ENCODE measurements at regions not wholly inside any gene's neighbourhood (a gene's known extent, or its start where the extent isn't known, plus 50 kb on each side); places are given as distances from the start of the nearest gene placed in this dataset.

GRCh38 chr13:37456041-37456440 lies 142.5 kb downstream of the POSTN start:
- ATAC-seq (no peak), DNase-seq (no peak)
- Mint-ChIP-seq H3K27ac (no peak overlapping the region), H3K36me3 (no peaks in the 10 kb centered on the region), H3K4me3 (no peak overlapping the region), H3K4me1 (no peaks in the 10 kb centered on the region), H3K9me3 (peaks cover 3 to 23% (median 7%) of the 10 kb centered on the region in 11 donors), H3K27me3 (no peaks in the 10 kb centered on the region)
- H3K4me3 ChIP-seq (ENCODE audit: low read length), result no peak overlapping the region
- H3K27ac ChIP-seq (ENCODE audit: low read depth, low read length), result no peak overlapping the region
- H3K36me3 ChIP-seq (ENCODE audit: control insufficient read depth in 2 of 3, insufficient read depth in 3 of 3, low read length in 3 of 3), result no peaks in the 10 kb centered on the region
- H3K4me1 ChIP-seq (ENCODE audit: control insufficient read depth in 2 of 2, insufficient read depth in 2 of 2, low read length in 2 of 2), result no peaks in the 10 kb centered on the region
- CTCF ChIA-PET, result no interaction called here
- intact Hi-C loops (cut with micrococcal nuclease), result no loop called here
- POLR2A ChIA-PET, result no interaction called here
- H3K9me3 ChIP-seq (ENCODE audit: control insufficient read depth in 2 of 3, low read length in 3 of 3), result no peaks in the 10 kb centered on the region
- no peaks in the 10 kb centered on the region for H3K27me3 ChIP-seq (ENCODE audit: control insufficient read depth in 2 of 2, insufficient read depth in 2 of 2, low read length in 2 of 2)

- ATAC-seq (no peak), DNase-seq (no peak)
- Mint-ChIP-seq H3K36me3 (no peaks in the 10 kb centered on the region), H3K27ac (no peak overlapping the region), H3K4me1 (no peaks in the 10 kb centered on the region), H3K9me3 (peaks cover 0 to 26% (median 5%) of the 10 kb centered on the region in 11 donors), H3K27me3 (no peaks in the 10 kb centered on the region), H3K4me3 (no peak overlapping the region)
- POLR2A ChIA-PET, result no interaction called here
- no peaks in the 10 kb centered on the region for H3K4me1 ChIP-seq (ENCODE audit: control insufficient read depth in 2 of 2, insufficient read depth in 2 of 2, low read length in 2 of 2)
- H3K27ac ChIP-seq (ENCODE audit: low read depth, low read length), result no peak overlapping the region
- H3K36me3 ChIP-seq (ENCODE audit: control insufficient read depth in 2 of 3, insufficient read depth in 3 of 3, low read length in 3 of 3), result no peaks in the 10 kb centered on the region
- H3K9me3 ChIP-seq (ENCODE audit: control insufficient read depth in 2 of 3, low read length in 3 of 3), result no peaks in the 10 kb centered on the region
- intact Hi-C loops (cut with micrococcal nuclease), result no loop called here
- no peak overlapping the region for H3K4me3 ChIP-seq (ENCODE audit: low read length)
- H3K27me3 ChIP-seq (ENCODE audit: control insufficient read depth in 2 of 2, insufficient read depth in 2 of 2, low read length in 2 of 2), result no peaks in the 10 kb centered on the region
- CTCF ChIA-PET, result no interaction called here
Observed at GRCh38 chr13:37453246-37453645, 145.3 kb downstream of the POSTN start.

- no peaks in the 10 kb centered on the region for H3K4me1 ChIP-seq (ENCODE audit: control insufficient read depth in 2 of 2, insufficient read depth in 2 of 2, low read length in 2 of 2)
- ChIA-PET POLR2A (no interaction called here), CTCF (no interaction called here)
- no peaks in the 10 kb centered on the region for H3K27me3 Mint-ChIP-seq
- H3K4me3 ChIP-seq (ENCODE audit: low read length), result no peak overlapping the region
- H3K4me1 Mint-ChIP-seq, result no peaks in the 10 kb centered on the region
- peaks cover 0 to 21% (median 7%) of the 10 kb centered on the region in 11 donors for H3K9me3 Mint-ChIP-seq
- ATAC-seq, result no peak
- H3K27me3 ChIP-seq (ENCODE audit: control insufficient read depth in 2 of 2, insufficient read depth in 2 of 2, low read length in 2 of 2), result no peaks in the 10 kb centered on the region
- H3K9me3 ChIP-seq (ENCODE audit: control insufficient read depth in 2 of 3, low read length in 3 of 3), result no peaks in the 10 kb centered on the region
- H3K36me3 Mint-ChIP-seq, result no peaks in the 10 kb centered on the region
- no peak overlapping the region for H3K4me3 Mint-ChIP-seq
- no peak overlapping the region for H3K27ac ChIP-seq (ENCODE audit: low read depth, low read length)
- H3K27ac Mint-ChIP-seq, result no peak overlapping the region
- H3K36me3 ChIP-seq (ENCODE audit: control insufficient read depth in 2 of 3, insufficient read depth in 3 of 3, low read length in 3 of 3), result no peaks in the 10 kb centered on the region
- DNase-seq, result no peak
- intact Hi-C loops (cut with micrococcal nuclease), result no loop called here
Observed at GRCh38 chr13:37450276-37450675, 148.3 kb downstream of the POSTN start.

- Mint-ChIP-seq H3K4me3 (no peak overlapping the region), H3K27ac (no peak overlapping the region), H3K9me3 (peaks cover 0 to 14% (median 2%) of the 10 kb centered on the region in 11 donors), H3K27me3 (no peaks in the 10 kb centered on the region), H3K36me3 (no peaks in the 10 kb centered on the region), H3K4me1 (no peaks in the 10 kb centered on the region)
- no peaks in the 10 kb centered on the region for H3K27me3 ChIP-seq (ENCODE audit: control insufficient read depth in 2 of 2, insufficient read depth in 2 of 2, low read length in 2 of 2)
- no peaks in the 10 kb centered on the region for H3K36me3 ChIP-seq (ENCODE audit: control insufficient read depth in 2 of 3, insufficient read depth in 3 of 3, low read length in 3 of 3)
- H3K4me1 ChIP-seq (ENCODE audit: control insufficient read depth in 2 of 2, insufficient read depth in 2 of 2, low read length in 2 of 2), result no peaks in the 10 kb centered on the region
- no peaks in the 10 kb centered on the region for H3K9me3 ChIP-seq (ENCODE audit: control insufficient read depth in 2 of 3, low read length in 3 of 3)
- H3K27ac ChIP-seq (ENCODE audit: low read depth, low read length), result no peak overlapping the region
- ChIA-PET CTCF (no interaction called here), POLR2A (no interaction called here)
- intact Hi-C loops (cut with micrococcal nuclease), result no loop called here
- no peak overlapping the region for H3K4me3 ChIP-seq (ENCODE audit: low read length)
- DNase-seq (no peak), ATAC-seq (no peak)
Observed at GRCh38 chr13:37448153-37448552, 150.4 kb downstream of the POSTN start.

- DNase-seq (no peak), ATAC-seq (no peak)
- CTCF ChIA-PET, result no interaction called here
Observed at GRCh38 chr13:37446503-37446902, 152.1 kb downstream of the POSTN start.

GRCh38 chr13:37443538-37443937 lies 155.0 kb downstream of the POSTN start:
- H3K36me3 Mint-ChIP-seq, result no peaks in the 10 kb centered on the region
- no peak overlapping the region for H3K4me3 ChIP-seq (ENCODE audit: low read length)
- H3K27me3 ChIP-seq (ENCODE audit: control insufficient read depth in 2 of 2, insufficient read depth in 2 of 2, low read length in 2 of 2), result no peaks in the 10 kb centered on the region
- ATAC-seq (no peak), DNase-seq (no peak)
- intact Hi-C loops (cut with micrococcal nuclease), result no loop called here
- no peak overlapping the region for H3K4me3 Mint-ChIP-seq
- no peaks in the 10 kb centered on the region for H3K36me3 ChIP-seq (ENCODE audit: control insufficient read depth in 2 of 3, insufficient read depth in 3 of 3, low read length in 3 of 3)
- H3K27ac ChIP-seq (ENCODE audit: low read depth, low read length), result no peak overlapping the region
- H3K4me1 ChIP-seq (ENCODE audit: control insufficient read depth in 2 of 2, insufficient read depth in 2 of 2, low read length in 2 of 2), result no peaks in the 10 kb centered on the region
- ChIA-PET CTCF (no interaction called here), POLR2A (no interaction called here)
- H3K27ac Mint-ChIP-seq, result no peak overlapping the region
- no peaks in the 10 kb centered on the region for H3K9me3 ChIP-seq (ENCODE audit: control insufficient read depth in 2 of 3, low read length in 3 of 3)
- peaks cover 0 to 17% (median 4%) of the 10 kb centered on the region in 11 donors for H3K9me3 Mint-ChIP-seq
- no peaks in the 10 kb centered on the region for H3K27me3 Mint-ChIP-seq
- H3K4me1 Mint-ChIP-seq, result no peaks in the 10 kb centered on the region

More at GRCh38 chr13:37446503-37446902, 152.1 kb downstream of the POSTN start:
- Mint-ChIP-seq H3K9me3 (peaks cover 0 to 17% (median 3%) of the 10 kb centered on the region in 11 donors), H3K4me3 (no peak overlapping the region), H3K4me1 (no peaks in the 10 kb centered on the region), H3K36me3 (no peaks in the 10 kb centered on the region), H3K27ac (no peak overlapping the region), H3K27me3 (no peaks in the 10 kb centered on the region)
- Histone ChIP-seq H3K36me3 (ENCODE audit: control insufficient read depth in 2 of 3, insufficient read depth in 3 of 3, low read length in 3 of 3) (no peaks in the 10 kb centered on the region), H3K27ac (ENCODE audit: low read depth, low read length) (no peak overlapping the region), H3K4me3 (ENCODE audit: low read length) (no peak overlapping the region), H3K4me1 (ENCODE audit: control insufficient read depth in 2 of 2, insufficient read depth in 2 of 2, low read length in 2 of 2) (no peaks in the 10 kb centered on the region), H3K27me3 (ENCODE audit: control insufficient read depth in 2 of 2, insufficient read depth in 2 of 2, low read length in 2 of 2) (no peaks in the 10 kb centered on the region), H3K9me3 (ENCODE audit: control insufficient read depth in 2 of 3, low read length in 3 of 3) (no peaks in the 10 kb centered on the region)
- intact Hi-C loops (cut with micrococcal nuclease), result no loop called here
- POLR2A ChIA-PET, result no interaction called here

- ChIA-PET CTCF (no interaction called here), POLR2A (no interaction called here)
- Histone ChIP-seq H3K36me3 (ENCODE audit: control insufficient read depth in 2 of 3, insufficient read depth in 3 of 3, low read length in 3 of 3) (no peaks in the 10 kb centered on the region), H3K4me1 (ENCODE audit: control insufficient read depth in 2 of 2, insufficient read depth in 2 of 2, low read length in 2 of 2) (no peaks in the 10 kb centered on the region), H3K27me3 (ENCODE audit: control insufficient read depth in 2 of 2, insufficient read depth in 2 of 2, low read length in 2 of 2) (no peaks in the 10 kb centered on the region), H3K27ac (ENCODE audit: low read depth, low read length) (no peak overlapping the region), H3K4me3 (ENCODE audit: low read length) (no peak overlapping the region), H3K9me3 (ENCODE audit: control insufficient read depth in 2 of 3, low read length in 3 of 3) (no peaks in the 10 kb centered on the region)
- H3K27me3 Mint-ChIP-seq, result no peaks in the 10 kb centered on the region
- ATAC-seq, result no peak
- H3K4me1 Mint-ChIP-seq, result no peaks in the 10 kb centered on the region
- intact Hi-C loops (cut with micrococcal nuclease), result no loop called here
- no peak for DNase-seq
- H3K9me3 Mint-ChIP-seq, result peaks cover 0 to 17% (median 4%) of the 10 kb centered on the region in 11 donors
- H3K36me3 Mint-ChIP-seq, result no peaks in the 10 kb centered on the region
- H3K4me3 Mint-ChIP-seq, result no peak overlapping the region
- H3K27ac Mint-ChIP-seq, result no peak overlapping the region
Observed at GRCh38 chr13:37442996-37443395, 155.6 kb downstream of the POSTN start.

Data from naive thymus-derived CD4-positive, alpha-beta T cell (primary cell).